ENCODE measurements at regions not wholly inside any gene's neighbourhood (a gene's known extent, or its start where the extent isn't known, plus 50 kb on each side); places are given as distances from the start of the nearest gene placed in this dataset.
A peak's percentile ranks its signal among the peaks of the same experiment; 100 is the strongest.

GRCh38 chr4:54493862-54494261, 163.9 kb upstream of the KIT start:
- DNase-seq (ENCODE audit: low read depth in 2 of 2), result no peak

GRCh38 chr4:54495091-54495490, 162.7 kb upstream of the KIT start:
- no peak for DNase-seq (ENCODE audit: low read depth in 2 of 2)

GRCh38 chr4:54495641-54496040, 162.1 kb upstream of the KIT start:
- DNase-seq (ENCODE audit: low read depth in 2 of 2), result no peak

GRCh38 chr4:54496412-54496811, 161.3 kb upstream of the KIT start:
- no peak for DNase-seq (ENCODE audit: low read depth in 2 of 2)

GRCh38 chr4:54497947-54498346, 159.8 kb upstream of the KIT start:
- DNase-seq (ENCODE audit: low read depth in 2 of 2), result no peak

GRCh38 chr4:54498661-54499111, 159.1 kb upstream of the KIT start:
- peak; percentile 33 to 37 for DNase-seq (ENCODE audit: low read depth in 2 of 2)

GRCh38 chr4:54499308-54500074, 158.3 kb upstream of the KIT start:
- DNase-seq (ENCODE audit: low read depth in 2 of 2), result peak; percentile 26 to 34

- no peak for DNase-seq (ENCODE audit: low read depth in 2 of 2)
These were observed 152.4 kb upstream of the KIT start for GRCh38 chr4:54505362-54505761.

GRCh38 chr4:54505996-54506395, 151.8 kb upstream of the KIT start:
- DNase-seq (ENCODE audit: low read depth in 2 of 2), result no peak

GRCh38 chr4:54509057-54509456, 148.7 kb upstream of the KIT start:
- DNase-seq (ENCODE audit: low read depth in 2 of 2), result no peak

DNA sequence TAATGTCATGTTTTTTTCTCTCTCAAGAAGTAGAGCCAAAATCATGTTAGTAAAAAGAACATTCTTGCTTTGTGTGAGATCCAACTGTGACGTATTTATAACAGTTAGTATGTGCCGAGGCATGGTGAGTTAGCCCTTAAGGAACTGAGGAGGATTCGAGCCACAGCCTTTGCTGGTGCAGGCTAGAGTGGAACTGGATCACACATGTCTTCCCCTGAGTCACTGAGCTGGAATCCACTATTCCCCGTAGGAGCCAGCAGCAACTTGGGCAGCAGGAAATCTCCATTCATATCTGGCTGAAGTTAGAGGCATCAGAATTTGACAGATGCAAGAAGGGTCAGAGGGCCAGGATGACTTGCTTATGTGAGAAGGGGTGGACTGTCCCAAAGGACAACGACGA, 144.6 kb upstream of the KIT start:
- DNase-seq (ENCODE audit: low read depth in 2 of 2), result peak; percentile 79 to 82

- no peak for DNase-seq (ENCODE audit: low read depth in 2 of 2)
These were observed 144.0 kb upstream of the KIT start for GRCh38 chr4:54513741-54514140.

- DNase-seq (ENCODE audit: low read depth in 2 of 2), result no peak
These were observed 141.1 kb upstream of the KIT start for GRCh38 chr4:54516556-54517215.

GRCh38 chr4:54517781-54518444, 139.8 kb upstream of the KIT start:
- no peak for DNase-seq (ENCODE audit: low read depth in 2 of 2)

DNA sequence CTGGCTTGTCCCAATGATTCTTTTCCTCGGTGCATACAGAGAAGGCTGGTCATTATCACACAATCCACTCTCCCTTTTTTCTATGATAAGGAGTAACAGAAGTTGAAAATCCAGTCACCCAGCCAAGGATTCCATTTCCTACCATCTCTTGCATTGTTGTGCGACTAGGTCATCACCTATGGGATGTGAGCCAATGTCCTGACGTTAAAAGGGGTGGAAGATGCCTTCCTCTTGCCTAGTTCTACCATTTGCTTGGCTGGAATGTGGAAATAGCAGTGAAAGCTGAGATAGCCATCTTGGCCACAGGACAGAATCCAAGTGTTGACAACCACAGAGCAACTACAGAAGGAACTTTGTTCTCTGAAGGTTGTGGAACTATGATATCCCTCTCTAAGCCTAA, 132.2 kb upstream of the KIT start:
- DNase-seq (ENCODE audit: low read depth in 2 of 2), result peak; percentile 86 to 87

DNA sequence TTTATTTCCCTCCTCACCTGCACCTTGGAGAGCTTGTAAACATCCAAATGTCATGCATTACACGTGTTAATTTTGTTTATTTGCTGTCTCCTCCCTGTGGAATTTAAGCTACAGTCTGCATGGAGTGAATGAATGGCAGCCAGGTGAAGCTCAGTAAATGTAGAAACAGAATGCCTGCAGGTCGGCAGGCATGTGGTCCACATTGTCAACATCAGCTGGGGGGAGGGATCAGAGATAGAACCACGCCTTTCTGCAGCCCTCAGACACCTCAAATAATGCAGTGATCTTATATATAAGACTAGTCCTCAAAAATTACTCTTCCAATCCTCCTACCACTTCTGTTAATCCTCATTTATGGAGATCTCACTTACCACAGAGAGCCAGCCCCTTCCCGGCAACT, 131.2 kb upstream of the KIT start:
- no peak for DNase-seq (ENCODE audit: low read depth in 2 of 2)

- DNase-seq (ENCODE audit: low read depth in 2 of 2), result no peak
These were observed 130.2 kb upstream of the KIT start for GRCh38 chr4:54527532-54527931.

DNA sequence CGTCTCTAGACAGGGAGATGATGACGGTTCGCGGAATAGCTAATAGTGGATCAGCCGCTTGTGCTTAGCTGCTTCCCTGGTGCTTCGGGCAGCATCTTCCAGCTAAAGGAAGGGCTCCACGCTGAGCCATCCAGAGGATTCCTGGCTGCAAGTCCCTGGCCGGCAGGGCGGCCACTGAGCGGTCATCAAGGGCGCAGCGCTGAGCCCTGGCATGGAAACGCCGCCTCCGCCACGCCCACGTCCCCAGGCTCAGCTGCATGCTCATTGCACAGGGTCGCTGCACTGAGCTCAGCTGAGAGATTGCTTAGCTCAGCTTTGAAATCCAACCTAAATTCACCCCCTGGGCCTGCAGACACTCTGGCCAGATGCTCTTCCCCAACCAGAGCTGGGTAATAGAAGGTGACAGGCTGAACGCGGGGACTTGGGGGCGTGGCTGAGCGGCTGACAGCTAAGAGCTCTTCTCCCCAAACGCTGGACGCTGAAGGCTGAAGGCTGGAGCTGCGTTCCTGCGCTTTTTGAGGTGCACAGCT, 118.2 kb upstream of the KIT start:
- no peak for DNase-seq (ENCODE audit: low read depth in 2 of 2)

DNA sequence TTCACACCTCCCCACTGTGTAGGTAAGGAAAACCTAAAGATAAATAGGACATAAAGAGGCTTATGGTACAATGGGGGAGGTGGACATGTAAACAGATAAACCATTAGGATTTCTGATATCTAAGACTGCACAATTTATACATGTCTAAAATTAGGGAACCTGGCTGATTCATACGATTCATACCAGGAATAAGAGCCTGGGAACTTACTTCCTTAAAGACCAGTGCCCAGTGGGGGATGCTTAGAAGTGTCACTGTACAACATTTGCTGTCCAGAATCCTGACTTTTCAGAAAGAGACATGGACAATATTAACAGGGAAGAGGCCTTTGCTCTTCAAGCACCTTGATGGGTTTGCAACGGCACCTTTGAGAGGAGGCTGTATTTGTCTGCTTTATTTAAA, 116.8 kb upstream of the KIT start:
- no peak for DNase-seq (ENCODE audit: low read depth in 2 of 2)

DNA sequence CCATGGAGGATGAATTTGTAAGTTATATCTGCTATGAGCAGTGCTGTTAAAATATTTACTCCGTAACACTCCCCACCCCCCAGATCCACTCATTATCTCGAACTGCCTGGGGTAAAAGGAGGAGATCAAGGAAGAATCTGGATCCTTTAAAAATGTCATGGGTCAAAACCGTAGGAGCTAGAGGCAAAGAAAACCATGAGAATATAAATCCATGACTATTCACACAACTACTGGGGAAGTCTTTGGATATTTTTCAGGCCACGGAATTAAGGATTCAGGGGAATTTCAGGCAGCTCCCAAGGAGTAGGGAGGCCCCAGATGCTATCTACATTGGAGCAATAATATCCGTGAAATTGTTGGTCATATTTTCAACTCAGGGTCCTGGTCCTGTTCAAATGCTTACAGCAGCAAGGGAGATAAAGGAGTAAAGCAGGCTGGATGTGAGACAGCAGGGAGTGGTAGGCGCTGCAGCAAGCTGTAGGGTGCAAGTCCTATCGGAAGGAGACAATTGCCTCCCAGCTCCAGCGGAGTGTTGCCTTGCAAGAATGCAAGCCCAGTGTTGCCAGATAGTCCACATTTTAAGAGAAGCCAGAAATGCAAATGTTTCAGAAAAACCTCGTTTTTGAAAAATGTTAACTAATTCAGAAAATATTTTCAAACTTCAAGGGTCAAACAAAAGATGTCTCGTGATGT, 116.2 kb upstream of the KIT start:
- DNase-seq (ENCODE audit: low read depth in 2 of 2), result no peak

DNA sequence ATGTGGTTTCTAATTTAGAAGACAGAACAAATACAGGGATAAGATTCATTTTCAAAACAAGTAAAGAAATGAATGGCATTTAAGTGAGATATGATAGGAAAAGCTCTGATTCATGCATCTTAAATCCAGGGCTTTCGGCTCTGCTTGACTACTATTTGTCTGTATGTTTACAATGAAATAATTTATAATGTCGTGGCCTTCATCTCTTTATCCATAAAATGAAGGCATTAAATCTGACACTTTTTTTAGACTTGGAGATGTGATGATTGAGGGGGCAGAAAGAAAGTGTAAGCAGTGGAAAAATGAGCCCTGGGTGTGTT, 115.7 kb upstream of the KIT start:
- DNase-seq (ENCODE audit: low read depth in 2 of 2), result peak in 1 of 2 experiments; percentile 38

- no peak for DNase-seq (ENCODE audit: low read depth in 2 of 2)
These were observed 115.2 kb upstream of the KIT start for GRCh38 chr4:54542540-54543041.
